ENCODE measurements at regions not wholly inside any gene's neighbourhood (a gene's known extent, or its start where the extent isn't known, plus 50 kb on each side); places are given as distances from the start of the nearest gene placed in this dataset.

- TF ChIP-seq YY1 (IDR thresholded peaks at IDR 0.05; ENCODE audit: insufficient read depth, insufficient read length) (no peak), SUZ12 (IDR thresholded peaks at IDR 0.05; ENCODE audit: extremely low read depth, insufficient read depth, insufficient read length) (no peak)
These were observed 298.7 kb downstream of the C4orf33 start for GRCh38 chr4:129394635-129395034.
